Neural cell (in vitro differentiated cells): ENCODE measurements at regions not wholly inside any gene's neighbourhood (a gene's known extent, or its start where the extent isn't known, plus 50 kb on each side); places are given as distances from the start of the nearest gene placed in this dataset.

Source experiments
- H2AFZ ChIP-seq: fragments of 200-600, 300-800 bp; sonication (generic), shearing (Covaris generic); 2 replicates; pipeline ENCODE4 v1.6.0; 2014; ENCODE audit warnings: low read depth, mild to moderate bottlenecking, antibody characterized with exemption, low read length, moderate library complexity
- H3F3A ChIP-seq: fragments of 200-600 bp; shearing (Covaris generic); 2 replicates; pipeline ENCODE4 v1.6.1; 2016; ENCODE audit warnings: mild to moderate bottlenecking, moderate library complexity, mixed read lengths, antibody characterized with exemption, low read length; ENCODE audit not compliant: insufficient read depth, poor library complexity, severe bottlenecking
- H3K27ac ChIP-seq: fragments of 200-600, 300-800 bp; sonication (generic), shearing (Covaris generic); 2 replicates; pipeline ENCODE4 v1.5.1; 2014; ENCODE audit warnings: mild to moderate bottlenecking, low read length, moderate library complexity
- H3K27me3 ChIP-seq: fragments of 300-800, 200-600 bp; sonication (generic), shearing (Covaris generic); 2 replicates; pipeline ENCODE4 v1.6.0; 2014; ENCODE audit warnings: mild to moderate bottlenecking, low read depth, low read length, moderate library complexity; ENCODE audit not compliant: insufficient read depth
- H3K36me3 ChIP-seq: fragments of 300-800, 200-600 bp; sonication (generic), shearing (Covaris generic); 2 replicates; pipeline ENCODE4 v1.5.1; 2014; ENCODE audit warnings: mild to moderate bottlenecking, antibody characterized with exemption, low read length, moderate library complexity; ENCODE audit not compliant: insufficient read depth
- H3K4me2 ChIP-seq: fragments of 300-800, 200-600 bp; sonication (generic), shearing (Covaris generic); 2 replicates; pipeline ENCODE4 v1.6.0; 2014; ENCODE audit warnings: mild to moderate bottlenecking, low read length
- H3K4me3 ChIP-seq: fragments of 300-800, 200-600 bp; sonication (generic), shearing (Covaris generic); 2 replicates; pipeline ENCODE4 v1.5.1; 2014; ENCODE audit warnings: mild to moderate bottlenecking, low read length, moderate library complexity
- H3K79me2 ChIP-seq: fragments of 200-600 bp; shearing (Covaris generic); replicated peaks from 2 replicates; pipeline ENCODE4 v1.6.0; 2014; ENCODE audit warnings: mild to moderate bottlenecking, low read length, moderate library complexity; ENCODE audit not compliant: insufficient read depth
- H3K9ac ChIP-seq: fragments of 300-800, 200-600 bp; sonication (generic), shearing (Covaris generic); 2 replicates; pipeline ENCODE4 v1.6.1; 2016; ENCODE audit warnings: mild to moderate bottlenecking, low read length, mixed read lengths
- H3K9me2 ChIP-seq: fragments of 200-600 bp; shearing (Covaris generic); 2 replicates; pipeline ENCODE4 v1.6.1; 2016; ENCODE audit warnings: mild to moderate bottlenecking, low read length, mixed read lengths; ENCODE audit not compliant: insufficient read depth
- H3K9me3 ChIP-seq: fragments of 200-600, 300-800 bp; sonication (generic), shearing (Covaris generic); 2 replicates; pipeline ENCODE4 v1.6.1; 2016; ENCODE audit warnings: mild to moderate bottlenecking, mixed run types, low read length, moderate library complexity, mixed read lengths
- H4K20me1 ChIP-seq: fragments of 200-600 bp; shearing (Covaris generic); 2 replicates; pipeline ENCODE4 v1.6.1; 2016; ENCODE audit warnings: mild to moderate bottlenecking, mixed run types; ENCODE audit not compliant: insufficient read depth
- EP300 ChIP-seq: fragments of 450-650 bp; conservative IDR thresholded peaks from 2 replicates; pipeline ENCODE4 v1.6.1; 2014; ENCODE audit warnings: antibody characterized with exemption, mild to moderate bottlenecking, moderate library complexity; ENCODE audit not compliant: poor library complexity, severe bottlenecking
- EZH2 ChIP-seq: fragments of 200-600, 300-800 bp; shearing (Covaris generic), sonication (generic); IDR thresholded peaks from 2 replicates; pipeline ENCODE4 v1.6.1; 2014; ENCODE audit warnings: antibody characterized with exemption, low read length, borderline replicate concordance, mild to moderate bottlenecking; ENCODE audit not compliant: insufficient read depth, poor library complexity, severe bottlenecking
- MXI1 ChIP-seq: fragments of 450-650 bp; conservative IDR thresholded peaks from 2 replicates; pipeline ENCODE4 v1.6.1; 2014; ENCODE audit warnings: antibody characterized with exemption, mild to moderate bottlenecking; ENCODE audit not compliant: poor library complexity, severe bottlenecking
- POLR2AphosphoS5 ChIP-seq: IDR thresholded peaks from 2 replicates; pipeline ENCODE4 v1.6.1; 2012
- RAD21 ChIP-seq: fragments of 450-650 bp; conservative IDR thresholded peaks from 2 replicates; pipeline ENCODE4 v1.6.1; 2014; ENCODE audit warnings: antibody characterized with exemption, mild to moderate bottlenecking, moderate library complexity
- SMC3 ChIP-seq: fragments of 450-650 bp; conservative IDR thresholded peaks from 2 replicates; pipeline ENCODE4 v1.6.1; 2014; ENCODE audit warnings: antibody characterized with exemption, mild to moderate bottlenecking, moderate library complexity; ENCODE audit not compliant: poor library complexity
- TAF1 ChIP-seq: IDR thresholded peaks from 2 replicates; pipeline ENCODE4 v1.6.1; 2012; ENCODE audit warnings: low read depth
- TF ChIP-seq, protein P1 (sequence below): IDR thresholded peaks from 2 replicates; pipeline ENCODE4 v1.6.1; 2012; ENCODE audit warnings: borderline replicate concordance
- TF ChIP-seq, protein P2 (sequence below): fragments of 450-650 bp; IDR thresholded peaks from 2 replicates; pipeline ENCODE4 v1.5.1; 2014; ENCODE audit warnings: antibody characterized with exemption, mild to moderate bottlenecking, moderate library complexity; ENCODE audit not compliant: poor library complexity, severe bottlenecking

DNA sequence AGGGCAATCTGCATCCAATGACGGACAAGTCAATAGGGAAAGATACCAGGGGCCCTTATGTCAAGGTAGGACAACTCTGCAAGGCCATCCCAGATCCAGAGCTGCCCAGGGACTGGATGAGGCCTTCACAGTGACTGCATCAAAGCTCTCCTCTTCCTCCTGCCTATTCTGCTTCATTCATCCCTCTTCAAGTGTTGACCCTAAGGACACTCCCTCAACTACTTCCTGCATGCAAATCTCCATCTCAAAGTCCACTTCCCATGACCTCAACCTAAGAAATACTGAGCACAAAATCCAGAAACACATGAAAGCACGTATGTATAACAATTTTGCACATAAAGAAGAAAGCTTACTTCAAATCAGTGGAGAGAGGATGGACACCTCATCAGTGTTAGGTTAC, 182.3 kb downstream of the AVL9 start:
- Histone ChIP-seq H3K27ac (no peak overlapping the region), H3K9ac (no peak overlapping the region), H3F3A (no peaks in the 10 kb centered on the region), H3K27me3 (no peaks in the 10 kb centered on the region), H3K79me2 (no peaks in the 10 kb centered on the region), H2AFZ (no peak overlapping the region), H3K36me3 (no peaks in the 10 kb centered on the region), H4K20me1 (no peaks in the 10 kb centered on the region), H3K4me2 (no peak overlapping the region), H3K9me2 (no peaks in the 10 kb centered on the region), H3K4me3 (no peak overlapping the region), H3K9me3 (no peaks in the 10 kb centered on the region)
- TF ChIP-seq MXI1 (no peak), EZH2 (no peak), RAD21 (no peak), POLR2AphosphoS5 (no peak), SMC3 (no peak), EP300 (no peak)
- TF ChIP-seq, protein P1, sequence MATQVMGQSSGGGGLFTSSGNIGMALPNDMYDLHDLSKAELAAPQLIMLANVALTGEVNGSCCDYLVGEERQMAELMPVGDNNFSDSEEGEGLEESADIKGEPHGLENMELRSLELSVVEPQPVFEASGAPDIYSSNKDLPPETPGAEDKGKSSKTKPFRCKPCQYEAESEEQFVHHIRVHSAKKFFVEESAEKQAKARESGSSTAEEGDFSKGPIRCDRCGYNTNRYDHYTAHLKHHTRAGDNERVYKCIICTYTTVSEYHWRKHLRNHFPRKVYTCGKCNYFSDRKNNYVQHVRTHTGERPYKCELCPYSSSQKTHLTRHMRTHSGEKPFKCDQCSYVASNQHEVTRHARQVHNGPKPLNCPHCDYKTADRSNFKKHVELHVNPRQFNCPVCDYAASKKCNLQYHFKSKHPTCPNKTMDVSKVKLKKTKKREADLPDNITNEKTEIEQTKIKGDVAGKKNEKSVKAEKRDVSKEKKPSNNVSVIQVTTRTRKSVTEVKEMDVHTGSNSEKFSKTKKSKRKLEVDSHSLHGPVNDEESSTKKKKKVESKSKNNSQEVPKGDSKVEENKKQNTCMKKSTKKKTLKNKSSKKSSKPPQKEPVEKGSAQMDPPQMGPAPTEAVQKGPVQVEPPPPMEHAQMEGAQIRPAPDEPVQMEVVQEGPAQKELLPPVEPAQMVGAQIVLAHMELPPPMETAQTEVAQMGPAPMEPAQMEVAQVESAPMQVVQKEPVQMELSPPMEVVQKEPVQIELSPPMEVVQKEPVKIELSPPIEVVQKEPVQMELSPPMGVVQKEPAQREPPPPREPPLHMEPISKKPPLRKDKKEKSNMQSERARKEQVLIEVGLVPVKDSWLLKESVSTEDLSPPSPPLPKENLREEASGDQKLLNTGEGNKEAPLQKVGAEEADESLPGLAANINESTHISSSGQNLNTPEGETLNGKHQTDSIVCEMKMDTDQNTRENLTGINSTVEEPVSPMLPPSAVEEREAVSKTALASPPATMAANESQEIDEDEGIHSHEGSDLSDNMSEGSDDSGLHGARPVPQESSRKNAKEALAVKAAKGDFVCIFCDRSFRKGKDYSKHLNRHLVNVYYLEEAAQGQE: no peak

DNA sequence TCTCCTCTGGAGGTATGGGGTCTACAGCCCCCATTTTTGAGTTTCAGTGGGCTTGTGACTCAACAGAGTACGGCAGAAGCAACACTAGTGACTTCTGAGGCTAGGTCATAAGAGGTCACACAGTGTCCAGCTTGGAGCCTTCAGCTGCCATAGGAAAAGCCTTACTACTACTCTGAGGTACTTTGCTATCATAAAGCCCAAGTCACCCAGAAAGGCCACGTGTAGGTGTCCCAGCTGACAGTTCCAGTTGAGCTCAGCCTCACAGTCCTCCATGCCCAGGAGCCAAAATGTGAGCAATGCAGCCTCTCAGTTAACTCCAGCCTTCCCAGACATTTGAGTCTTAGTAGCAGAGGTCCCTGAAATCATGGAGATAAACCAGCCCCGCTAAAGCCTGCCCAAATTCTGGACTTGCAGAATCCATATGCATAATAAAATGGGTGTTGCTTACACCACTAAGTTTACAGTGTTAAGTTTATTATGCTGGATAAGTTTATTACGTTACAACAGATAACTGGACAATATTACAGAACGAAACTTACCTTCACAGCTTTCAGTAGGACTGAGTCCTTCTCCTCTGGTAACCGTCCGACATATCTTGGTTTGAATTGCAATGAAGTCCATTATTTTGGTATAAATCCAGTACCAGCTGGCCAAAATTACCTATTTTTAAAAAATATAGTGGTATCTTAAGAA, 181.1 kb downstream of the AVL9 start:
- Histone ChIP-seq H3K27me3 (no peaks in the 10 kb centered on the region), H3K27ac (no peak overlapping the region), H3K4me3 (no peak overlapping the region), H3K79me2 (no peaks in the 10 kb centered on the region), H3K36me3 (no peaks in the 10 kb centered on the region), H3K9ac (no peak overlapping the region), H2AFZ (no peak overlapping the region), H3F3A (no peaks in the 10 kb centered on the region), H3K9me2 (no peaks in the 10 kb centered on the region), H4K20me1 (no peaks in the 10 kb centered on the region), H3K4me2 (no peak overlapping the region), H3K9me3 (no peaks in the 10 kb centered on the region)
- TF ChIP-seq POLR2AphosphoS5 (no peak), MXI1 (no peak), RAD21 (no peak), SMC3 (no peak), TAF1 (no peak), EP300 (no peak), EZH2 (no peak)
- TF ChIP-seq, protein P2, sequence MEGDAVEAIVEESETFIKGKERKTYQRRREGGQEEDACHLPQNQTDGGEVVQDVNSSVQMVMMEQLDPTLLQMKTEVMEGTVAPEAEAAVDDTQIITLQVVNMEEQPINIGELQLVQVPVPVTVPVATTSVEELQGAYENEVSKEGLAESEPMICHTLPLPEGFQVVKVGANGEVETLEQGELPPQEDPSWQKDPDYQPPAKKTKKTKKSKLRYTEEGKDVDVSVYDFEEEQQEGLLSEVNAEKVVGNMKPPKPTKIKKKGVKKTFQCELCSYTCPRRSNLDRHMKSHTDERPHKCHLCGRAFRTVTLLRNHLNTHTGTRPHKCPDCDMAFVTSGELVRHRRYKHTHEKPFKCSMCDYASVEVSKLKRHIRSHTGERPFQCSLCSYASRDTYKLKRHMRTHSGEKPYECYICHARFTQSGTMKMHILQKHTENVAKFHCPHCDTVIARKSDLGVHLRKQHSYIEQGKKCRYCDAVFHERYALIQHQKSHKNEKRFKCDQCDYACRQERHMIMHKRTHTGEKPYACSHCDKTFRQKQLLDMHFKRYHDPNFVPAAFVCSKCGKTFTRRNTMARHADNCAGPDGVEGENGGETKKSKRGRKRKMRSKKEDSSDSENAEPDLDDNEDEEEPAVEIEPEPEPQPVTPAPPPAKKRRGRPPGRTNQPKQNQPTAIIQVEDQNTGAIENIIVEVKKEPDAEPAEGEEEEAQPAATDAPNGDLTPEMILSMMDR: no peak
- TF ChIP-seq, protein P1: no peak
